ENCODE measurements at regions not wholly inside any gene's neighbourhood (a gene's known extent, or its start where the extent isn't known, plus 50 kb on each side); places are given as distances from the start of the nearest gene placed in this dataset.
"Not testable (repeated sequence)": the region's sequence is repeated elsewhere in the genome, so short reads cannot be mapped to it uniquely, and the experiment has no call there.

GRCh38 chr18:51350081-51350480 is 152.6 kb upstream of the MEX3C start:
- no peaks in the 10 kb centered on the region for H3K4me1 ChIP-seq
- H3K9me3 ChIP-seq = no peaks in the 10 kb centered on the region
- TF ChIP-seq POLR2A (IDR thresholded peaks at IDR 0.05) = no peak
- no peak for TF ChIP-seq CTCF (IDR thresholded peaks at IDR 0.05)
- H3K4me3 ChIP-seq = no peak overlapping the region
- H3K36me3 ChIP-seq = no peaks in the 10 kb centered on the region
- intact Hi-C loops (cut with DNase I; ENCODE audit: low total_unique reads) = no loop called here
- no peak overlapping the region for H3K27ac ChIP-seq
- no peak for DNase-seq
- H3K27me3 ChIP-seq = no peaks in the 10 kb centered on the region

GRCh38 chr18:51355841-51356240 is 158.4 kb upstream of the MEX3C start:
- TF ChIP-seq POLR2A (IDR thresholded peaks at IDR 0.05) (no peak), CTCF (IDR thresholded peaks at IDR 0.05) (no peak)
- intact Hi-C loops (cut with DNase I; ENCODE audit: low total_unique reads) = no loop called here
- no peak overlapping the region for H3K4me3 ChIP-seq

GRCh38 chr18:51360301-51360700 is 162.8 kb upstream of the MEX3C start:
- H3K27me3 ChIP-seq; H3K9me3 ChIP-seq; H3K4me1 ChIP-seq; H3K36me3 ChIP-seq; intact Hi-C loops (cut with DNase I; ENCODE audit: low total_unique reads); DNase-seq; H3K27ac ChIP-seq; H3K4me3 ChIP-seq: not testable (repeated sequence)

More at GRCh38 chr18:51355841-51356240, 158.4 kb upstream of the MEX3C start:
- Histone ChIP-seq H3K9me3 (no peaks in the 10 kb centered on the region), H3K27ac (no peak overlapping the region), H3K27me3 (no peaks in the 10 kb centered on the region), H3K4me1 (no peaks in the 10 kb centered on the region), H3K36me3 (no peaks in the 10 kb centered on the region)
- DNase-seq = no peak

- no peaks in the 10 kb centered on the region for H3K36me3 ChIP-seq
- no peak for DNase-seq
- H3K9me3 ChIP-seq = no peaks in the 10 kb centered on the region
- intact Hi-C loops (cut with DNase I; ENCODE audit: low total_unique reads) = no loop called here
- TF ChIP-seq POLR2A (IDR thresholded peaks at IDR 0.05) = no peak
- no peak for TF ChIP-seq CTCF (IDR thresholded peaks at IDR 0.05)
- H3K4me1 ChIP-seq = no peaks in the 10 kb centered on the region
- H3K4me3 ChIP-seq = no peak overlapping the region
- H3K27ac ChIP-seq = no peak overlapping the region
- H3K27me3 ChIP-seq = no peaks in the 10 kb centered on the region
These were observed 163.8 kb upstream of the MEX3C start for GRCh38 chr18:51361130-51361860.

- H3K27ac ChIP-seq = no peak overlapping the region
- TF ChIP-seq CTCF (IDR thresholded peaks at IDR 0.05) = no peak
- no peak for TF ChIP-seq POLR2A (IDR thresholded peaks at IDR 0.05)
- H3K9me3 ChIP-seq = no peaks in the 10 kb centered on the region
- H3K27me3 ChIP-seq = no peaks in the 10 kb centered on the region
- no peaks in the 10 kb centered on the region for H3K36me3 ChIP-seq
- no peak for DNase-seq
- intact Hi-C loops (cut with DNase I; ENCODE audit: low total_unique reads) = no loop called here
- H3K4me1 ChIP-seq = no peaks in the 10 kb centered on the region
- no peak overlapping the region for H3K4me3 ChIP-seq
These were observed 165.9 kb upstream of the MEX3C start for GRCh38 chr18:51363384-51363783.

- Histone ChIP-seq H3K4me3 (no peak overlapping the region), H3K9me3 (no peaks in the 10 kb centered on the region), H3K36me3 (no peaks in the 10 kb centered on the region), H3K27me3 (no peaks in the 10 kb centered on the region), H3K4me1 (no peaks in the 10 kb centered on the region), H3K27ac (no peak overlapping the region)
- DNase-seq = no peak
- TF ChIP-seq POLR2A (IDR thresholded peaks at IDR 0.05) = no peak
- intact Hi-C loops (cut with DNase I; ENCODE audit: low total_unique reads) = no loop called here
These were observed 173.5 kb upstream of the MEX3C start for GRCh38 chr18:51370996-51371395.

Data from uterus (tissue), 3 donors.